AG04450 (cell line): ENCODE measurements at regions not wholly inside any gene's neighbourhood (a gene's known extent, or its start where the extent isn't known, plus 50 kb on each side); places are given as distances from the start of the nearest gene placed in this dataset.
"Not testable (repeated sequence)": the region's sequence is repeated elsewhere in the genome, so short reads cannot be mapped to it uniquely, and the experiment has no call there.

Experiments
- CTCF ChIA-PET: fragments of 300-600, 350-600 bp; formaldehyde crosslinking; extraction: SDS; loops from one replicate; lab custom pipeline; 2022; ENCODE audit warnings: antibody characterized with exemption, inconsistent platforms; lab: Charles Lee
- POLR2A ChIA-PET: fragments of 350-600 bp; formaldehyde crosslinking; extraction: SDS; loops from one replicate; lab custom pipeline; 2021; ENCODE audit warnings: antibody characterized with exemption, inconsistent platforms; lab: Yijun Ruan, JAX
- DNase-seq: peaks from one replicate; pipeline ENCODE4 v3.0.0-alpha.2; 2011; ENCODE audit warnings: low read depth, low spot score
- H3K27ac ChIP-seq: one replicate; pipeline ENCODE4 v1.5.1; 2012; ENCODE audit warnings: low read depth, low read length, control low read depth
- H3K27me3 ChIP-seq: one replicate; pipeline ENCODE4 v1.6.0; 2012; ENCODE audit warnings: low read length; ENCODE audit not compliant: control insufficient read depth, insufficient read depth
- H3K4me3 ChIP-seq: 2 replicates; pipeline ENCODE4 v1.5.1; 2011; ENCODE audit warnings: mild to moderate bottlenecking, low read depth, low read length, control low read depth
- H3K9me3 ChIP-seq: 2 replicates; pipeline ENCODE4 v1.5.1; 2012; ENCODE audit warnings: low read length; ENCODE audit not compliant: control insufficient read depth, insufficient read depth
- CTCF ChIP-seq: IDR thresholded peaks from 2 replicates; pipeline ENCODE4 v1.5.1; 2011; ENCODE audit warnings: low read depth, low read length, control low read depth, inconsistent platforms

- Histone ChIP-seq H3K27ac (no peak overlapping the region), H3K4me3 (no peak overlapping the region), H3K9me3 (peaks cover 21% of the 10 kb centered on the region), H3K27me3 (no peaks in the 10 kb centered on the region)
- no peak for TF ChIP-seq CTCF
- ChIA-PET CTCF (no interaction called here), POLR2A (no interaction called here)
- no peak for DNase-seq
Observed at GRCh38 chr17:54324813-54325212, 502.1 kb downstream of the KIF2B start.

DNA sequence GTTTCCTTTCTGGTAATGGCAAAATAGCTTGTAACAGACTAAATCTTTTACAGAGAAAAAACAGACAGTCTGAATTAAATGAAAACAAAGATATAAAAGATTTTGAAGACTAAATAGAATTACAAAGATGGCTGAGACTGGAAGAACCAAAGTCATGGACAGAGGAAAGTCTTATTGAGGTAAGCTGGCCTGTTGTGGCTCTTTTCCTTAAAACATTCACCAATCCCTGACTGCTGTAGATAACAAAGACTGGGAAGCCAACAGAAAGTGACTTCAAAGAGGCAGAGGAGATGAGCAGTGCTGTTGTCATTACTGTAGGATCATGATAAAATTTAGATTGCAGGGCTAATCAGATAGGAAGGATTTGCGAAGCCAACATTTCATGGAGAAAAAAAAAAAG lies 517.0 kb downstream of the KIF2B start:
- POLR2A ChIA-PET, result no interaction called here
- H3K27me3 ChIP-seq, result no peaks in the 10 kb centered on the region
- no peak overlapping the region for H3K4me3 ChIP-seq
- H3K27ac ChIP-seq, result no peak overlapping the region
- TF ChIP-seq CTCF, result no peak
- no peak for DNase-seq
- CTCF ChIA-PET, result no interaction called here
- H3K9me3 ChIP-seq, result peaks cover 8% of the 10 kb centered on the region

GRCh38 chr17:54347495-54347894 lies 524.8 kb downstream of the KIF2B start:
- peaks cover 3% of the 10 kb centered on the region; the same call in 1 of the 2 replicates for H3K9me3 ChIP-seq
- TF ChIP-seq CTCF, result no peak
- H3K27me3 ChIP-seq, result no peaks in the 10 kb centered on the region
- no peak overlapping the region for H3K4me3 ChIP-seq
- no peak overlapping the region for H3K27ac ChIP-seq
- no peak for DNase-seq
- POLR2A ChIA-PET, result no interaction called here
- CTCF ChIA-PET, result no interaction called here

- H3K9me3 ChIP-seq, result peaks cover 3% of the 10 kb centered on the region; the same call in 1 of the 2 replicates
- DNase-seq, result no peak
- no peaks in the 10 kb centered on the region for H3K27me3 ChIP-seq
- H3K27ac ChIP-seq, result no peak overlapping the region
- TF ChIP-seq CTCF, result no peak
- H3K4me3 ChIP-seq, result no peak overlapping the region
- ChIA-PET CTCF (no interaction called here), POLR2A (no interaction called here)
Observed at GRCh38 chr17:54348234-54348633, 525.5 kb downstream of the KIF2B start.

DNA sequence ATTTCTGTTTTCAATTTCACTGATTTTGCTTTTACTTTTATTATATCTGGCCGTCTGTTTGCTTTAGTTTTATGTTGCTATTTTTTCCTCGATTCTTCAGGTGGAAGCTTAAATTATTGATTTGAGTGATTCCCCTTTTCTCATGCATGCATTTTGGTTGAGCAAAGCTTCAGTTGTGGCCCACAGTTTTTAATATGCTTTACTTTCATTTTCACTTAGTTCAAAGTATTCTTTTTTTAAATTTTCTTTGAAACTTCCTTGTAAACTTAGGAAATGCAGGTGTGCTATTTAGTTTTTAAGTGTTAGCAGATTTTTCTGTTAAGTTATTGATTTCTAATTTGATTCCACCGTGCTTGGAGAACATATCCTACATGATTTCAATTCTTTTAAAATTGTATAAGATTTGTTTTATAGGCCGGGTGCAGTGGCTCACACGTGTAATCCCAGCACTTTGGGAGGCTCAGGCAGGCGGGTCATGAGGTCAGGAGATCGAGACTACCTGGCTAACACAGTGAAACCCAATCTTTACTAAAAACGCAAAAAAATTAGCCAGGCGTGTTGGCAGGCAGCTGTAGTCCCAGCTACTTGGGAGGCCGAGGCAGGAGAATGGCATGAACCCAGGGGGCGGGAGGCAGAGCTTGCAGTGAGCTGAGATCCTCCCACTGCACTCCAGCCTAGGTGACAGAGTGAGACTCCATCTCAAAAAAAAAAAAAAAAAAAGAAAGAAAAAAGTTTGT lies 531.2 kb downstream of the KIF2B start:
- ChIA-PET POLR2A (no interaction called here), CTCF (no interaction called here)
- Histone ChIP-seq H3K4me3 (no peak overlapping the region), H3K27me3 (no peaks in the 10 kb centered on the region), H3K9me3 (peaks cover 11% of the 10 kb centered on the region), H3K27ac (no peak overlapping the region)
- DNase-seq, result no peak
- TF ChIP-seq CTCF, result no peak

DNA sequence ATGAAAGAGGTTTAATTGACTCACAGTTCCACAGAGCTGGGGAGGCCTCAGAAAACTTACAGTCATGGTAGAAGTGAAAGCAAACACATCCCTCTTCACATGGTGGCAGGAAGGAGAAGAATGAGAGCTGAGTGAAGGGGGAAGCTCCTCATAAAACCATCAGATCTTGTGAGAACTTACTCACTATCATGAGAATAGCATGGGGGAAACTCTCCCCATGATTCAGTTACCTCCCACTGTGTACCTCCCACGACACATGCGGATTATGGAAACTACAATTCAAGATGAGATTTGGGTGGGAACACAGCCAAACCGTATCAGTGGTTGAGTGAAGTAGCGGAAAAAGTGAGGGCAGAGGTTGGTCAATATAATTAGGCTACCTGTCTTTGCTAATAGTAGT lies 538.3 kb downstream of the KIF2B start:
- H3K4me3 ChIP-seq, H3K9me3 ChIP-seq, H3K27me3 ChIP-seq, CTCF ChIA-PET, POLR2A ChIA-PET, H3K27ac ChIP-seq, DNase-seq: not testable (repeated sequence)
